Sigmoid colon (tissue), 6 donors: ENCODE measurements at regions not wholly inside any gene's neighbourhood (a gene's known extent, or its start where the extent isn't known, plus 50 kb on each side); places are given as distances from the start of the nearest gene placed in this dataset.

Experiments used
- DNase-seq: peaks from one replicate; pipeline ENCODE4 v3.0.0-alpha.2; 2019
- H3K27ac ChIP-seq, 4 donors: fragments of 200-600 bp; sonication (generic); one replicate each; pipeline ENCODE4 v1.5.1; 2016 to 2019; ENCODE audit warnings: mild to moderate bottlenecking in 1 of 4
- H3K27me3 ChIP-seq, 3 donors: fragments of 200-600 bp; sonication (generic); one replicate each; pipeline ENCODE4 v1.5.1; 2019; ENCODE audit warnings: mild to moderate bottlenecking in 1 of 3
- H3K36me3 ChIP-seq, 4 donors: fragments of 200-600 bp; sonication (generic); one replicate each; pipeline ENCODE4 v1.5.1; 2016 to 2019
- H3K4me1 ChIP-seq, 4 donors: fragments of 200-600 bp; sonication (generic); one replicate each; pipeline ENCODE4 v1.5.1; 2017 to 2019
- H3K4me3 ChIP-seq, 4 donors: fragments of 200-600 bp; sonication (generic); one replicate each; pipeline ENCODE4 v1.5.1; 2017 to 2019; ENCODE audit warnings: mild to moderate bottlenecking in 2 of 4, moderate library complexity in 1 of 4
- H3K9me3 ChIP-seq, 4 donors: fragments of 200-600 bp in 3 of 4; sonication (generic) in 3 of 4; one replicate each; pipeline versions ENCODE4 v1.5.1 to v1.6.1; 2013 to 2019
- EP300 ChIP-seq, 4 donors: sonication (generic); formaldehyde crosslinking; IDR thresholded peaks; one replicate each; pipeline ENCODE4 v1.6.1; 2017; ENCODE audit warnings: antibody characterized with exemption in 4 of 4
- POLR2A ChIP-seq, 2 donors: fragments of 450-650 bp; IDR thresholded peaks; one replicate each; pipeline ENCODE4 v1.6.1; 2016; ENCODE audit warnings: antibody characterized with exemption in 2 of 2, mild to moderate bottlenecking in 2 of 2, moderate library complexity in 2 of 2
- POLR2AphosphoS5 ChIP-seq, 4 donors: sonication (generic); formaldehyde crosslinking; IDR thresholded peaks; one replicate each; pipeline ENCODE4 v1.6.1; 2017; ENCODE audit warnings: antibody characterized with exemption in 4 of 4
- WGBS, 2 donors: extraction: QIAGEN DNeasy Blood & Tissue Kit; methylation state at CpG; one replicate each; pipeline ENCODE4 v1.1.7; 2013; 5-methylcytosine and 5-hydroxymethylcytosine counted together
- intact Hi-C: fragments of 100-400 bp; cut with DNase I; formaldehyde crosslinking; loops from one replicate; pipeline ENCODE4 v1.15.1; 2023
- TF ChIP-seq, protein P1 (sequence below), 4 experiments: fragments of 450-650 bp in 3 of 4; fragments of 200-600 bp in 1 of 4; IDR thresholded peaks; one replicate each; pipeline ENCODE4 v1.5.1; 2016 to 2019; ENCODE audit warnings: antibody characterized with exemption in 4 of 4, mild to moderate bottlenecking in 3 of 4, moderate library complexity in 2 of 4
- donor health status: healthy with polysubstance abuse.
- donor health status: healthy.

DNA sequence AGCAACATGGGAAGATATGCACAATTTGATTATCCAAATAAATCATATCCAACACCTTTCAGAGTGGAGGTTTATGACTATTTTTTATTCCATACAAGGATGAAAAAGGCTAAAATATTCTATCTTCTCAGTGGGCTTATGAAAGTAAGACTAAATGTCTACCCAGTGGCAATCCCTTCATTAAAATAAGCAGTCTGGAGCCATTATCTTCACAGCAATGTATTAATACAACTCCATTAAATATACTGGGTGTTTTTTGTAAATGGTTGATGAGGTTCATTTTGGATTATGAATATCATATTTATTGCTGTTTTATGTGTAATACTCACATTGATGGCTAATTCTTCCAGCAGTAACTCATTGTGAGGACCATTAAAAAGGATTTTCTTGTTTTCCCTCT, 352.7 kb upstream of the SOX11 start:
- intact Hi-C loops: no loop called here
- DNase-seq: no peak
- Histone ChIP-seq H3K27me3 (no peaks in the 10 kb centered on the region), H3K4me1 (no peaks in the 10 kb centered on the region), H3K27ac (no peak overlapping the region), H3K36me3 (no peaks in the 10 kb centered on the region), H3K4me3 (no peak overlapping the region), H3K9me3 (no peaks in the 10 kb centered on the region)
- TF ChIP-seq, protein P1, sequence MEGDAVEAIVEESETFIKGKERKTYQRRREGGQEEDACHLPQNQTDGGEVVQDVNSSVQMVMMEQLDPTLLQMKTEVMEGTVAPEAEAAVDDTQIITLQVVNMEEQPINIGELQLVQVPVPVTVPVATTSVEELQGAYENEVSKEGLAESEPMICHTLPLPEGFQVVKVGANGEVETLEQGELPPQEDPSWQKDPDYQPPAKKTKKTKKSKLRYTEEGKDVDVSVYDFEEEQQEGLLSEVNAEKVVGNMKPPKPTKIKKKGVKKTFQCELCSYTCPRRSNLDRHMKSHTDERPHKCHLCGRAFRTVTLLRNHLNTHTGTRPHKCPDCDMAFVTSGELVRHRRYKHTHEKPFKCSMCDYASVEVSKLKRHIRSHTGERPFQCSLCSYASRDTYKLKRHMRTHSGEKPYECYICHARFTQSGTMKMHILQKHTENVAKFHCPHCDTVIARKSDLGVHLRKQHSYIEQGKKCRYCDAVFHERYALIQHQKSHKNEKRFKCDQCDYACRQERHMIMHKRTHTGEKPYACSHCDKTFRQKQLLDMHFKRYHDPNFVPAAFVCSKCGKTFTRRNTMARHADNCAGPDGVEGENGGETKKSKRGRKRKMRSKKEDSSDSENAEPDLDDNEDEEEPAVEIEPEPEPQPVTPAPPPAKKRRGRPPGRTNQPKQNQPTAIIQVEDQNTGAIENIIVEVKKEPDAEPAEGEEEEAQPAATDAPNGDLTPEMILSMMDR (IDR thresholded peaks at IDR 0.05): no peak
- TF ChIP-seq POLR2A (IDR thresholded peaks at IDR 0.05) (no peak), POLR2AphosphoS5 (IDR thresholded peaks at IDR 0.05) (no peak), EP300 (IDR thresholded peaks at IDR 0.05) (no peak)

DNA sequence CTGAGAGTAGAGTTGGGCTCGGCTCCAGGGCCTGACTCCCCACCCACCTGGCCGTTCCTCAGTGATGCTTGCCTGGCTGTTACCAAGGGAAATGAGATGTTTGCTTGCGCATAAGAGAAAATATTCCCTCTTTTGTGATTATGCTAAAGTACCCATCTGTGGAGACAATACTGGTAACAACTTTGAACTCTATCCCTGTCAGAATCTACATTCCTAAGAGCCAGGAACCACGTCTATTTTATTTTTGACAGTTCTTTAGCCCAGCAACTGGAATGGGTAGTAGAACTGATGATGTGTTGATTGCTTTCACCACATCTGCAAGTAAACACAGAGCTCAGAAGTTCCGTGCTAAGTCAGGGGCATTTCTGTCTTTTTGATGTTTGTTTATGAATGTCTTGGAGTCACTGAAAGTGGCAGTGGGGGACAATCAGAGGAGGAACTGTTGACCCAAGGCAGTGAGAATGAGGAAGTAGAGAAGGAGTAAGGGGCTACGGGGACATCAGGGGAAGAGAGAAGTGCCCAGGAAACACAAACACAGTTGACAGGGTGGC, 348.3 kb upstream of the SOX11 start:
- no peak overlapping the region for H3K4me3 ChIP-seq
- TF ChIP-seq, protein P1 (IDR thresholded peaks at IDR 0.05): no peak
- TF ChIP-seq EP300 (IDR thresholded peaks at IDR 0.05): no peak
- TF ChIP-seq POLR2AphosphoS5 (IDR thresholded peaks at IDR 0.05): no peak
- 55 to 63% methylated on average over 6 of the region's 6 CpGs for WGBS, 2 donors
- H3K9me3 ChIP-seq: no peaks in the 10 kb centered on the region
- H3K27me3 ChIP-seq: no peaks in the 10 kb centered on the region
- no peaks in the 10 kb centered on the region for H3K4me1 ChIP-seq
- no peaks in the 10 kb centered on the region for H3K36me3 ChIP-seq
- DNase-seq: no peak
- intact Hi-C loops: no loop called here
- H3K27ac ChIP-seq: no peak overlapping the region

DNA sequence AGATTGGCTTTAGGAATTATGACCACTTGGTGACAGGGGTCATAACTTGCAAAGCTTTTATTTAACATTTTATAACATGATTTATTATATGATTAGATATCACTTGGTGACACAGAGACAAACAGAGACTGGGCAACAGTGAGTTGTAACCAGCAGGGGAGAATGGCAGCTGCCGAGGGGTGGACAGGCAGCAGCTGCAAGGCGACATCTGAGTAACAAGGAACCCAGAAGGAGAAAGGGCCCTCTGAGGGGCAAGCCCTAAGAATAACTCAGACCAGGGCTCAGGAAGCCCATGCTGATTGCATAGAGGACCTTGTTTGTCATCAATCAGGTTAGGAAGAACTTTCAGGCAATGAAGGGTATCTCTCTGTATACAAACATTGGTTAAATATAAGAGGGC, 339.9 kb upstream of the SOX11 start:
- DNase-seq: no peak
- 82 to 89% methylated on average over 2 of the region's 2 CpGs for WGBS, 2 donors
- Histone ChIP-seq H3K27me3 (no peaks in the 10 kb centered on the region), H3K4me1 (peaks cover 0 to 22% (median 4%) of the 10 kb centered on the region in 4 donors), H3K9me3 (no peaks in the 10 kb centered on the region), H3K27ac (no peak overlapping the region), H3K4me3 (no peak overlapping the region), H3K36me3 (no peaks in the 10 kb centered on the region)
- intact Hi-C loops: no loop called here
- TF ChIP-seq POLR2A (IDR thresholded peaks at IDR 0.05) (no peak), EP300 (IDR thresholded peaks at IDR 0.05) (no peak), POLR2AphosphoS5 (IDR thresholded peaks at IDR 0.05) (no peak)
- TF ChIP-seq, protein P1 (IDR thresholded peaks at IDR 0.05): no peak

DNA sequence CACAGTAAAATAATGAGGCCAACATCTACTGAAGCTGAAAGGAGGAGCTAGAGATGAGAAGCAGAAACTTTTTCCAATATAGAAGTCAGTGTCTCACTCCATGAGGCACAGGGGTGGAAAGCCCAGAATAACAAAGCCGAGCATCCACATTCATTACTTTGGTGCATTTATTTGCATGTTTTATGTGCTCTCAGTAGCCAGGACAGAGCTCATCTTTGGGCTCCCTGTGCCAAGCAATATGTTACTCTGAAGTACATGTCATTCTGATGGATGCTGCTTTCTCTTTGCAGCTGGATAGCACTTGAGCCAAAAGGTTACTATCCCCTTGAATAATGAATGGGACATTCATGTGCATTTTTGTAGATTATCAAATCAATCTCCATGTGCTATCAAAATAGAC, 338.6 kb upstream of the SOX11 start:
- Histone ChIP-seq H3K36me3 (no peaks in the 10 kb centered on the region), H3K27me3 (no peaks in the 10 kb centered on the region), H3K27ac (no peak overlapping the region), H3K4me3 (no peak overlapping the region), H3K4me1 (peaks cover 0 to 22% (median 4%) of the 10 kb centered on the region in 4 donors), H3K9me3 (no peaks in the 10 kb centered on the region)
- no peak for DNase-seq
- TF ChIP-seq, protein P1 (IDR thresholded peaks at IDR 0.05): no peak
- no peak for TF ChIP-seq POLR2A (IDR thresholded peaks at IDR 0.05)
- TF ChIP-seq POLR2AphosphoS5 (IDR thresholded peaks at IDR 0.05): no peak
- no peak for TF ChIP-seq EP300 (IDR thresholded peaks at IDR 0.05)
- intact Hi-C loops: no loop called here
- 30 to 45% methylated on average over 1 of the region's 1 CpG for WGBS, 2 donors

DNA sequence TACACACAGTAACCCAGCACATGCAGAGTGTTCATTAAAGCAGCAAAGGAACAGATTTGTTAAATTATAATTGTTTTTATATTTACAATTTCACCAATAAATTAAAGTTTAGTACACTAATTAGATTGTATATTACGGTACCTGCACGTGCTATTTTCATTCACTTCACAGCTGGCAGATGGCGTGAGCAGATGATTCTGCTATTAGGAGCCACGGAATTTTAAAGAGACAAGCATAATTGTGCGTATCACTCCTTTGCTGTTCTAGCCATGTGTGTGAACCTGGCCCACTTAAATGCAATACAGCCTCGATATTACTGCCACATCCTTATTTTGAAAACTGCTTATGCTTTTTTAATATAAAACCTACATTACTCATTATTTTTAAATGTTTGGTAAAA, 332.8 kb upstream of the SOX11 start:
- intact Hi-C loops: no loop called here
- H3K4me3 ChIP-seq: no peak overlapping the region
- no peaks in the 10 kb centered on the region for H3K36me3 ChIP-seq
- H3K27me3 ChIP-seq: no peaks in the 10 kb centered on the region
- no peaks in the 10 kb centered on the region for H3K9me3 ChIP-seq
- 73 to 78% methylated on average over 6 of the region's 6 CpGs for WGBS, 2 donors
- TF ChIP-seq EP300 (IDR thresholded peaks at IDR 0.05) (no peak), POLR2A (IDR thresholded peaks at IDR 0.05) (no peak), POLR2AphosphoS5 (IDR thresholded peaks at IDR 0.05) (no peak)
- TF ChIP-seq, protein P1 (IDR thresholded peaks at IDR 0.05): no peak
- H3K27ac ChIP-seq: no peak overlapping the region
- no peak for DNase-seq
- H3K4me1 ChIP-seq: no peaks in the 10 kb centered on the region
